D721Med (cell line): ENCODE measurements at regions not wholly inside any gene's neighbourhood (a gene's known extent, or its start where the extent isn't known, plus 50 kb on each side); places are given as distances from the start of the nearest gene placed in this dataset.
"Not testable (repeated sequence)": the region's sequence is repeated elsewhere in the genome, so short reads cannot be mapped to it uniquely, and the experiment has no call there.

ENCODE experiments used
- DNase-seq: peaks from one replicate; pipeline ENCODE4 v3.0.0; 2011; ENCODE audit warnings: low spot score; ENCODE audit not compliant: insufficient read length
- FAIRE-seq: peaks from 2 replicates; lab custom pipeline; 2011; peaks lifted over from hg19 to GRCh38; lab: Jason Lieb, UNC
- TF ChIP-seq, protein P1 (sequence below): IDR thresholded peaks from 2 replicates; pipeline ENCODE4 v1.5.1; 2012; ENCODE audit warnings: mild to moderate bottlenecking, control low read depth; ENCODE audit not compliant: insufficient read depth; ENCODE audit errors: missing control alignments

DNA sequence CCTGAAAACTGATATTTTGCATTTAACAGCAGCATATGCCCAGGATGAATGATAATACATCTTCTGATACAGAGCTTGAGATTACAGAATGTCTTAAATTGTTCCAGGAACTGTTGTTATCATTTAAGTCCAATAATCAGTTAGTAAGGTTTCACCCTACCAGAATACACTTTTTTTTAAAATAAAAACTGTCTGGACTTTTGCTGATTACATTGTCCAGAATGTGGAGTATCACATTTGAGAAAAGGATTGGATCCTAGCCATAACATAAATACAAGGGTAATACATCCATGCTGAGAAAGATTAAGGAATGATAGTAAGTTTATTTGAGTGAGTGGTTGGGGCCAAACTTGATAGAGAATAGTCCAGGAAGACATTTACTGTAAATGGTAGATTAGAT is 71.0 kb downstream of the SEPTIN7 start:
- no peak for DNase-seq

DNA sequence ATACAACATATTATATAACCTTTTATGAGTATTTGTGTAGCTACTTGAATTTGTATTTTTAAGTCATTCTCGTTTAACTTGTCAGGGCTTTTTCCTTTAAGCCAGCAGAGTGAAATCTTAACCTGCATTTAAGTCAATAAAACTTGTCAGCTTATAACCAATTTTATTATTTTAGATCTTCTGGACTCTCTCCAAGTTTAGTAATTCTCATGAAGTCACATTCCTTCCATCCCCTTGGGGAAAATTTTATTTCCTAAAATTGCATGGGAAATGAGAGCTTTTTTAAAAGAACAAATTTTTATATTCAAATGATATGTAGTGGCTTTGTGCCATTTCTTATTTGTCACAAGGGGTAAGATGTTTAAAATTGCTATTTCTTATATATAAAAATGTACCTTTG is 74.0 kb downstream of the SEPTIN7 start:
- DNase-seq (no peak), FAIRE-seq (no peak)
- TF ChIP-seq, protein P1, sequence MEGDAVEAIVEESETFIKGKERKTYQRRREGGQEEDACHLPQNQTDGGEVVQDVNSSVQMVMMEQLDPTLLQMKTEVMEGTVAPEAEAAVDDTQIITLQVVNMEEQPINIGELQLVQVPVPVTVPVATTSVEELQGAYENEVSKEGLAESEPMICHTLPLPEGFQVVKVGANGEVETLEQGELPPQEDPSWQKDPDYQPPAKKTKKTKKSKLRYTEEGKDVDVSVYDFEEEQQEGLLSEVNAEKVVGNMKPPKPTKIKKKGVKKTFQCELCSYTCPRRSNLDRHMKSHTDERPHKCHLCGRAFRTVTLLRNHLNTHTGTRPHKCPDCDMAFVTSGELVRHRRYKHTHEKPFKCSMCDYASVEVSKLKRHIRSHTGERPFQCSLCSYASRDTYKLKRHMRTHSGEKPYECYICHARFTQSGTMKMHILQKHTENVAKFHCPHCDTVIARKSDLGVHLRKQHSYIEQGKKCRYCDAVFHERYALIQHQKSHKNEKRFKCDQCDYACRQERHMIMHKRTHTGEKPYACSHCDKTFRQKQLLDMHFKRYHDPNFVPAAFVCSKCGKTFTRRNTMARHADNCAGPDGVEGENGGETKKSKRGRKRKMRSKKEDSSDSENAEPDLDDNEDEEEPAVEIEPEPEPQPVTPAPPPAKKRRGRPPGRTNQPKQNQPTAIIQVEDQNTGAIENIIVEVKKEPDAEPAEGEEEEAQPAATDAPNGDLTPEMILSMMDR, result no peak

More for the DNA sequence above, 71.0 kb downstream of the SEPTIN7 start:
- TF ChIP-seq, protein P1, result no peak
- no peak for FAIRE-seq

DNA sequence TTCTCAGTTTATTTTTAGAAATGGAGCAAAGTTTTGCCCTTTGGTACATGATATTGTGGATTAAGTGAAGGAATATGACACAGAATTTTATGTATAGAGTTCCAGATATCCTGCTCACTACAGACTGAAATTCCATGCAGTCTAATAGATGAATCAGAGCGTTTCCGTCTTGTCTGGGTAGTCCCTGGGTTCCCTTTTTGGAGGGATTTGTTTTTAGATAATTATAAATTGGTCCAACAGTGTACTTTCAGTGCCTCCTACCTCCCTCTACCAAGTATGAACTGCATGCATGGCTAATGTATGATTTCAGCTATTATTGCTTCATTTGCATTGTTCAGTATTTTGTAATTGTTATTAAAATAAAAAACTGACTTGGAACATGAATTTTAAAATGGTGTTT is 74.4 kb downstream of the SEPTIN7 start:
- no peak for FAIRE-seq
- DNase-seq, result no peak
- TF ChIP-seq, protein P1, result no peak

DNA sequence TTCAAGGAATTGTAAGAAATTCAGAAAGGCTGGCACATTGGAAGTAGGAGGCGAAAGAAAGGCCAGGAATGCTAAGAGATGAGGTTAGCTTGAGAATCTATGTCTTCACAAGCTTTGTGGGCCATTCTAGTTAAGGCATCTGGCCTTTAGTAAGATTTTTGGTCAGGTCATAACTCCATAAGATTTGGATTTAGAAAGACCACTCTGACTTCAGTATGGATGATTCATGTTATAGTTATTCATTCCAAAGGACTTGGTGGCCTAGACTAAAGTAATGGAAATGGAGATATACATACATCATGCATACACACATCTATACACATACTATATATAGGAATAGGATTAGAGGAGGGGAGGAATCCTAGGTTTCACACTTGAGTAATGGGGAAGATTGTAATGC is 77.5 kb downstream of the SEPTIN7 start:
- FAIRE-seq, result no peak
- no peak for DNase-seq
- TF ChIP-seq, protein P1, result no peak

DNA sequence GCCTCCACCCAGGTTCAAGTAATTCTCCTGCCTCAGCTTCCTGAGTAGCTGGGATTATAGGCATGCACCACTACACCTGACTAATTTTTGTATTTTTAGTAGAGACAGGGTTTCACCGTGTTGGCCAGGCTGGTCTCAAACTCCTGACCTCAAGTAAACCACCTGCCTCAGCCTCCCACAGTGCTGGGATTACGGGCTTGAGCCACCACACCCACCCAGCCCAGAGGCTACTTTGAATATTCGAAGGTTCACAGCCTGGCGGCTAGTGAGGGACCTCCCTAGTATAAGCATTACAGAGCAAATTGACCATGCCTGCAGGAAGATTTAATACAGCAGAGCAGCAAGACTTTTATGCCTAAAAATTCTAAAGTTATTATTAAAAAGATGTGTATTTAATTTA is 86.6 kb downstream of the SEPTIN7 start:
- FAIRE-seq, DNase-seq: not testable (repeated sequence)

DNA sequence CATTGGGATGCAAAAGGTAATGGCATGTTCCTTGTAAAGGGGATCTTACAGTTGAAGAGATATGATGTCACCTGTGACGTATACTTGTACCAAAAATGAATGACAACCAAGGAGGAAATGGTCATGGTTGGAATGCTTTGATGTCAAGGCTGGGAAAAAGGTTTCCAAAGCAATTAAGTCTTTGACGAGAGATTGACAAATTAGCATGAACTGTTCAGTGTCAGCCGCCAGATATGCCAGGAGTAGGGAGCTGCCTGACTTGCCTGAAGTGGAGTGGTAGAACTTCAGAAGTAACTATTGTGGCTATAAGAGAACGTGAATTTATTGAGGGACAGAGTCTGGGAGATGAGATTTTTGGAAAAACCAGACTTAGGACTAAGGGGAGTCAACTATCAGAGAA is 88.1 kb downstream of the SEPTIN7 start:
- DNase-seq (no peak), FAIRE-seq (no peak)
- TF ChIP-seq, protein P1, result no peak

DNA sequence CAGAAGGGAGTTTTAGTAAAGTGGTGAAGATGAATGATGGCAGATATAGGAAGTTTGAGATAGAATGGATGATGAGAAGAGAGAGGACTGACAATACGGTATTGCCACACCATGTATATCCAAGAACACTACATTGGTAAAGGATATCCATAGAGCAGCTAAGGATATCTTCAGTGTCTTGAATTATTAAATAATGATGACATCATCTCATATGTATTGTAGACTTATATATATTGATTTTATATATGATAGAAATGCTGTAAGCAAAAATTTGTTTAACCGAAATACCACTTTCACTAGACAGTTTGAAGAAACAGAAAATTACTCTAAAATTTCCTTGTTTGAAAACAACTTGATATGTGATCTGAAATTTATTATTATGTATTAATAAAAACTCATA is 89.0 kb downstream of the SEPTIN7 start:
- TF ChIP-seq, protein P1, result no peak
- FAIRE-seq, result no peak

More for the DNA sequence above, 89.0 kb downstream of the SEPTIN7 start:
- DNase-seq, result no peak
